NCI-H2227 treated with DMSO at 0.1 percent for 48 hours (cell line): ENCODE measurements at regions not wholly inside any gene's neighbourhood (a gene's known extent, or its start where the extent isn't known, plus 50 kb on each side); places are given as distances from the start of the nearest gene placed in this dataset.
"Not testable (repeated sequence)": the region's sequence is repeated elsewhere in the genome, so short reads cannot be mapped to it uniquely, and the experiment has no call there.

Experiments used
- DNase-seq: peaks from one replicate; lab custom pipeline; 2025; lab: John Stamatoyannopoulos, UW

DNA sequence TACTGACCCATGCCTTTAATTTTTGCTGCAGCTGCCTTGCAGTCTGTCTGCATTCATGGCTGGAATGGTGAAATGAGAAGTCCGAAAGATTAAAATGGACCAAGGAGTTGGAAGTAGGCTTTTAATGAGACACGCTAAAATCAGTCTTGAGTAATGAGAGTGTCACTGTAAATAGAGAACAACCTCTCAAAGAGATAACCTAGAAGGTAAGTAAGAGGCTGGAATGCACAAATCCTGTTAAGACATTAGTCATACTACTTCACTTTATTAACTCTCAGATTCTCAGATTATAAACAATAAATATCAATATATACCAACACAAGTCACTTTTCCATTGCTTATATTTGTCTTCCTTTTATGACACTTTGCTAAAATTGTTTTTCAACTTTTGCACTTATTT lies 880.6 kb upstream of the C9orf72 start:
- DNase-seq = no peak

DNA sequence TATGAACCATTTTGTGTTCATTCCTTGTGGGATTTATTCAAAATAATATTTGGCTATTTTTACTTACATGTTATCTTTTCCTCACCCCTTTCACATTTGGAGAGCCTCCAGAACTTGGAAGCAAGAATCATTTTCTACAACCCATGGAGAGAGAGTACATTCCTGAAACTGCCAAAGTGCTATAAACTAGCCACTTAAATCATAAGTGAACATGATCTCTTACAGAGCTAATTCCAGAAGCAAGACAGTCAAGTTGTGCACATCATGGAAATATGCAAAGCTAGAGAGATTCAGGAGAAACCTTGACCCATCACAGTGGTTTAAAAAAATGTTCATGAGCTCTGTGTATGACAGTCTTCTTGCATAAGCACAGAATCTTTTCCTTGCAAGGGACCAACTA lies 883.6 kb upstream of the C9orf72 start:
- DNase-seq = no peak

DNA sequence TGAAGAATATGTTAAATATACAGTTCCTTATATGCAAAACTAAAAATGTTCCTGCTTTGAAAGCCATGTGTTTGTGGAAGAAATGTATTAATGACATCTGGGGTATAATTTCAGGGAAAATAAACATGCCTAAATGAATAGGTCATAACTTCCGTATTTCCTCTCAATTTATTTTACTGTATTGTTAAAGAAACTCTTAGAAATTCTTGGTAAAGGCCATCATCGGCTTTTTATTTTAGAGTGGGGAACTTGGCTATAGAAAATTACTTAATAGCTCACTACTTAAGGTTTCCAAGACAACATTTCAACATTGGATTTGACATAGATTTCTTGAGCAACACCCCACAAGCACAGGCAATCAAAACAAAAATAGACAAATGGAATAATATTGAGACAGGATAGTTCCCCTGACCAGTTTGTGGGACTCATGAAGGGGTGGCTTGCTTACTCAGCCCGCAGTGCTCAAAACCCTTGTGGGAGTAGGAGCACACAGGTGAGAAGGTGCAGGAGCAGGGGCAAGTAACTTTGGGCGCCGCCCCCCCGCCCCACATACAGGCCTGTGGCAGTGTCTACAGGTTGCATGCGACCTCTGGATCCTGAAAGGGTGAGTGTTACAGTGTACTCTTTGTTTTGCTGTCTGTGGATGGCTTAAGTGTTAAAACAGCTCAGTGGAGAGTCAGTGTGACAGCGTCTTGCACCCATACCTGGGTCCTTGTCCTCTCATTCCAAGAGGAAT lies 891.4 kb upstream of the C9orf72 start:
- DNase-seq = no peak

DNA sequence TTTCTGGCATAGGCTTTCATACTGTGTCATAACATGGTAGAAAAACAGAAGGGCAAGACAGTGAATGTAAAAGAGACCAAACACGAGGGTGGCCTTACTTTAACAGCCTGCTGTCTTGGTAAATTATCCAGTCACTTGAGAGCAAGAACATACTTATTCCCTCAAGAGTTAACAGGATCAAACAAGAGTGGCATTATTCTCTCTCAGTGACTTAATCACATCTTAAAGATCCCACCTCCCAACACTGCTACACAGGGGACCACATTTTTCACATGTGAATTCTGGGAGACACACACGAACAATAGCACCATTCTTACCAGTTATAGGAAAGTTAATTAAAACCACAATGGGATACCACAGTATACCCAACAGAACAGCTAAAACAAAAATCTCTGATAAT lies 898.0 kb upstream of the C9orf72 start:
- DNase-seq = no peak

DNA sequence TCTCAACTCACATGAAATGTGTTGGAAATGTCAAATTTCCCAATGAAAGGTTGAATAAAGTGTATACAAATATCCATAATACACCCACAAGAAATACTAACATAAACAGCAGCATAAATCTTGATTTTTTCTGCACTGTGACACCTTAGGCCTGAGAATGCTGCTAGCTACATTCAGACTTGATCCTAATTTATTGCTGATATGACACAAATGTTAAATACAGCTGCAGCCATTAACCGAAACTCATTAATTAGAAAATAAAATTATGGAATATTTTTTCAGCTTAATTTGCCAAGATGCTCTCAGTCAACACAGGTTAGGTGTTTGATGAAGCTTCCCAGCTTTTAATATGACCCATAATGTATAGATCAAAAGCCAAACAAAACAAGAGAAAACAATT lies 914.3 kb upstream of the C9orf72 start:
- DNase-seq = no peak

DNA sequence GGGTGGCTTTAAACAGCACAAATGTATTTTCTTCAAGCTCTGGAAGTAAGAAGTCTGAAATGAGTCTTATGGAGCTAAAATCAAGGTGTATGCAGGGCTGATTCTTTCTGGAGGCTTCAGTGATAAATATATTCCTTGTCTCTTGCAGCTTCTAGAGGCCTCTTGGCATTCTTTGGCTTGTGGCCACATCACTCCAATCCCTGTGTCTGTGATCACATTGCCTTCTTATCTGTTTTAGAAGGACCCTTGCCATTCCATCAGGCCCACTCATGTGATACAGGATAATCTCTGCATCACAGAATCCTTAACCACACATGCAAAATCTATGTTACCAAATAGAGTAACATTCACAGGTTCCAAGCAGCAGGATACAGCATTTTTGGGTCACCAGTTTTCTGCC lies 917.8 kb upstream of the C9orf72 start:
- DNase-seq = no peak

DNA sequence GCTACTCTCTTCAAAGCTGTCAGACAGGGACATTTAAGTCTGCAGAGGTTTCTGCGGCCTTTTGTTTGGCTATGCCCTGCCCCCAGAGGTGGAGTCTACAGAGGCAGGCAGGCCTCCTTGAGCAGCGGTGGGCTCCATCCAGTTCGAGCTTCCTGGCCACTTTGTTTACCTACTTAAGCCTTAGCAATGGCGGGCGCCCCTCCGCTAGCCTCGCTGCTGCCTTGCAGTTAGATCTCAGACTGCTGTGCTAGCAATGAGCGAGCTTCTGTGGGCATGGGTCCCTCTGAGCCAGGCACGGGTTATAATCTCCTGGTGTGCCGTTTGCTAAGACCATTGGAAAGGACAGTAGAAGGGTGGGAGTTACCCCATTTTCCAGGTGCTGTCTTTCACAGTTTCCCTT lies 924.9 kb upstream of the C9orf72 start:
- DNase-seq = not testable (repeated sequence)

DNA sequence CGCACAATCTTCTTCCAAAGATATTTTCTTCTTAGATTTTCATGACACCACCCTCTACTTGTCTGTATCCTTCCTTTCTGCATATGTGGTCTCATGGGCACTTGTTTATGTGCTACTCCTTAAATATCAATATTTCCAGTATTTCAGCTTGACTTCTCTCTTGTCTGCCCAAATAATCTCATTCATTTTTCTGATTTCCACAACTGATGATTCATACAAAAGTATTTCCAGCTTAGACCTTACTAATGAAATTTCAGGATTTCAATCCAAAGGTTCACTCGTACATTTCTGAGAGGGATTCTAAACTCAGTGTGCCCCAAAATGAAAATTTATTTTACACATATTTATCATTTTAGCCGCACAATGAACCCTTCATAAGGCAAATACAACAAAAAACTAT lies 928.9 kb upstream of the C9orf72 start:
- DNase-seq = no peak

DNA sequence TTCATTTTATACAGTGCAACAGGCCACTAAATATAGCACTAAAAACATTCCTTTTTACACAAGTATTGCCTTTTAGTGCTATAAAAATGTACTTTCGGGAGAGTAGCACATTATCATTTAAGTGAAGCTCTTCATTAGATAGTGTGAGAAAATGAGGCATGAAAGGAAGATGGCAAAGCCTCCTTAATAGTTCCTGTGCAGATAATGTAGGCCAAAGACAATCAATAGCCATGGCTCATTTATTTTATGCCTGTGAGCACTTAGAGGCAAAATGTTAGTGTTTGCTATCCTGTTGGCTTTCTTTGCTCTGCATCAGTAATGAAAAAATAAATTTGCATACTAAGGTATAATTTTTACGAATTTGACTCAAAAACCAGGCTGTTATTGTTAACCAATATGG lies 929.5 kb upstream of the C9orf72 start:
- DNase-seq = no peak

DNA sequence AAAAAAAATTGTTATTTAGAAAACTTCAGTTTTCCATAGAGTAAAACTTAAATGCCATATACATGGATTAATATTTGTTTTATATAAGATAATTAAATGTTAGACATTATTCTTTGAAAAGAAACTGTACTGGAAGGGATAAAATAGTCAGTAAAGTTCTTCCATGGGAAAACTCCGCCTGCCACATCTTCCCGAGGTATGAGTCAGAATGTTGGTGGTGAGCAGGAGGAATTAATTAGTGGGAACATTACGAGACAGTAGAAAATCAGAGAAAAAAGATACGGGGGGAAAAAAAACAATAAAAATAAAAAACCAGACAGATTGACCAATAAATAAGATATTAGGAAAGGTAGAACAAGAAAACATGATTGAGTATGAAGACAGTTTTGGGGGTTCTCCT lies 930.3 kb upstream of the C9orf72 start:
- no peak for DNase-seq

DNA sequence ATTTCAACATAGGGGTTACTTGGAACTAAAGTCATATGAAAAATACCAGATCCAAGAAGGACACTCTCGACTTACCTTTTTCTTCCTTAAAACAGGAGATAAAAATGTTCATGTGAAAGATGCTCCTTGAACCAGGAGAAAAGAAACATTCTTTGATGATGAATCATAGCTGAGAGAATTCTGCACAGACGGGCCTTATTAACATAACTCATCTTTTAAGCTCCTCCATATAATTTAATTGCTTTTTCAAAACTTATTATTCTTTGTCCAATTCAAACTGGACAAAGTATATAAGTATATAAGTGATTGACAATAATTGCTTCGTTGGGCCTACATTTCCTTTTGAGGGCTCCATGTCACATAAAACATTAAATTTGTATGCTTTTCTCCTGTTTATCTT lies 945.2 kb upstream of the C9orf72 start:
- DNase-seq = no peak

DNA sequence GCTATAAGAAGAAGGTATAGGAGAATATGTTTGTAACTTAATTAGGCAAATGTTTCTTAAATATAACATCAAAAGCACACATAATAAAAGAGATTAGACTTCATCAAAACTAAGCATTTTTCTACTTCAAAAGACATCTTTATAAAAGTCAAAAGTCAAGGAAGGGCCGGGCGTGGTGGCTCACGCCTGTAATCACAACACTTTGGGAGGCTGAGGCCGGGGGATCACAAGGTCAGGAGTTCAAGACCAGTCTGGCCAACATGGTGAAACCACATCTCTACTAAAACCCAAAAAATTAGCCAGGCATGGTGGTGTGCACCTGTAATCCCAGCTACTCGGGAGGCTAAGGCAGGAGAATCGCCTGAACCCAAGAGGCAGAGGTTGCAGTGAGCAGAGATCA lies 951.0 kb upstream of the C9orf72 start:
- not testable (repeated sequence) for DNase-seq

DNA sequence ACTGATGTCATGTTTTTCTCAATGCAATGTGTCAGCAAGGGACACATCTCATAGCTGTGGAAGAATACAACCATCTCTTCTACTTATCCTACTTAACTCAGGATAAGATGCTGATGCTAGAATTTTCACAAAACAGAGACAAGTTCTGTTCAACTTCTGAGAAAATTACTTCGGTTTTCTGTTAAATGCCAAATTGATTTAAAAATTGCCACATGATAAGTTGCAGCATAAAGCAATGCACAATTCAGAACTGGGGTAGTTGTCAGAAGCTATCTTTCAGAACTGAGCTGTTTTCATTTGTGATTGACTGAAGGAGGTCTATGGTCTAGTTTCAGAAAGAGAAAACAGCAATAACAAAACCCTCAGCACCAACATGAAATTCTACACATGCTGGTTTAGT lies 954.8 kb upstream of the C9orf72 start:
- DNase-seq = no peak

DNA sequence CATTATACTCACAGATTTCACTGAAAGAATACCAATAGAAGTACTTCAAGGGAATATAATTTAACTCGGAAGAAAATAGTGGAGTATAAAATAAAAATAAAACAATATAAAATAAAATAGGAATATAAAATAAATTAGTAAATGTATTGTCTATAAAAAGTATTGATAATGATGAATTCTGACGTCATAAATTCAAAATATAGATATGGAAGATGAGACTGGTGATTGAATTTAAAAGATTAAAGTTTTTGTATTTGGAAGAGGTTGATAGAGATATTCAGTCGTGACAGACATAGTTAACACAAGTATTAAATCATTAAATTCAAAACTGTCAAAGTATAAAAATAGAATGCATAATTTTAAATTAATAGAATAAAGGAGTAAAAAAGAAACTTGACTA lies 964.9 kb upstream of the C9orf72 start:
- DNase-seq = no peak

DNA sequence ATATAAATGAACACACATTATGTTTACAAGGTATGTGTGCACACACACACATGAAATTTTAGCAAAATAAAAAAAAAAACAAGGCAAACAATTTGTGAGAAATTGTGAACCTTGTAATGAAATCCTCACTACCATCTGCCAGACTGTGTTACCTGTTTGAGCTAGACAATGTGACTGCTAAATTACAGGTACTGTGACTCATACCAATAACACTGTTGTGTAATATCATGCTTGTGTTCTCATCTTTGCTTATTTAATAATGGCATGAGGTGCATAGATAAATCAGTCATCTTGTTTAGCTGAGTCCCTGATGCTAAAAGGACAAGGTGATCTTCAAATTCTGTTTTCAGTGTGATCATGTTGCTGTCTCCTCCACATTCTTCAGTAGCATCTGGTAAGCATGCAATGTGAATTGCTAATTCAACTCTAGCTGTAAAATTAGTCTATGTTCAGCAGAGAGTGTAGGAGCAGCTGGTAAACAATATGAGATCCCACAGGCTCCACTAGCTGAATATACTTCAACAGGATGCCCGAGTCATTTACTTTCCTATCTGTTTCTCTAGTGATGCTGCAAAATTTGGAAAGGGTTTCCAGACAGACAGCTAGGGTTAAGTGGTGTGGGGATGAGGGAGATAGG lies 966.3 kb upstream of the C9orf72 start:
- DNase-seq = no peak

DNA sequence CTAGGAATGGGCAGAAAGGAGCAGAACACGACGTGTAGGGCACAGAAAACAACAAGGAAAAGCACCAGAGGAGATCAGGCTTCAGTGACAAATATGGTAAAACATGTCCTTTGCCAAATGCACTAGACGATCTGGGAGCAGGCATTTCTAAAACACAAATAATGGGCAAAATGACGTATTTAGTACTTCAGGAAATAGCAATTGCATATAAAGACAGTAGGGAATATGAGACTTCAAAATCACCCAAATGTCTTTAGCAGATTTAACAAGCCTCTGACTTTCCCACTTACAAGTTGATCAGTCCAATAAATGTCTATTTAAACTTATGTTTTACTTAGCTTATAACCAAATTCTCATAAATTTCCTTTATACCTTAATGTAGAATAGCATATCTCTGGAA lies 969.6 kb upstream of the C9orf72 start:
- no peak for DNase-seq

DNA sequence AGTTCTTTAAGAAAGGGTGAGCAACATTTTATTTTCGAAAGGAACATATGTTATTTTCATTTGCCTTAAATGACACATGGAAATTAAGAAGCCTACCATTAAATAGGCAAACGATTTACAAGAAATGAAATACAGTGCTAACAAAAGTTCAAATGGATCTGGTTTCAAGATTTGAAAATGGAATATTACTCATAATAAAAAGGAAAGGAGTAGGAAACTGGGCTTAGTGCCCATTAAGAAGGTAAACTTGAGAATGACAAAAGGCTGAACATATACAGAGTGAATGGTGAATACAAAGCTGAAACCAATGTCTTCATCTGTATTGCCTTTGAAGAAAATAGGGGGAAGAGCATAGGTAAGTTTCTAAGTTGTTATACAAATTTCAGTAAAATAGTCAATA lies 974.2 kb upstream of the C9orf72 start:
- no peak for DNase-seq

DNA sequence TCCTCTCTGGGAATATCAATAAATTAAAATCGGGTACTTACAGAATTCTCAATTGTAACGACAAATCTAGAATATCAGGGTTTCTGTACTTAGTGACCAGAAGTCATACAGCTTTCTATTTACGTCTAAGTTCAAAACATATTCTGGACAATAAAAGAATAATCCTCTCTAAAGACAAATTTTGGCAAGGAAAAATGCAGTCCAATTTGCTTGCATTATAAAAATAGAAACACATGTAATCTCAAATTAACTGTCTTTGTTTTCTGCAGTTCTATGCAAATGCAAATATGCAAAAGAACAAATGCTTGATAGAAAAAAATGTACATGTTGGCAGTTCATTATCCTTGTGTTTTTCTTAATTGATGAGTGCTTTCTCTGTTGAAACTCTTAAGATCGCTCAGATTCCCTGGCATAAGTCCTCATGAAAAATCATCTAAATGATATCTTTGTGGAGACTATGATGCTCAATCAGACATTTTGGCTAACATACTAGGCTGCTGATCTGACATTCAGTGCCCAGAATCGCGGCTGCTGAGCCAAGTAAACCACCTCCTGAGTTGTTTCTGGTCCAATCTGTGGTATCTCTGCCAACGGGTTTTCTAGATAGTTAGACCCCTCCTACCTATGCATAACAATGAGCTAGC lies 990.1 kb upstream of the C9orf72 start:
- DNase-seq = no peak

DNA sequence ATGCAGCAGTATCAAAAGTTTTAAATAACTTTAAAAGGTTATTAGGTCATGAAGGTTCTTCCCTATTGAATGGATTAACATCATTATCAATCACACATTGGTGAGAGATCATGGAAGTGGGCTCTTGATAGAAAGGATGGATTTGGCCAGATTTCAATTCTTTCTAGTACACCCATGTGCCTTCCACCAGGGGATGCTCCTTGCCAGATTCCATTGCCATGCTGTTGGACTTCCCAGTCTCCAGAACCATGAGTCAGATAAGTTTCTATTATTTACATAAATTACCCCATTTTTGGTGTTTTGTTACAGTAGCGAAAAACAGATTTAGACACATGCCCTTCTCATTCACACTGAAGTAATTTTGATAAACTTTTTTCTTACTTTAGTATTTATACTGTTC lies 1010.6 kb upstream of the C9orf72 start:
- no peak for DNase-seq

DNA sequence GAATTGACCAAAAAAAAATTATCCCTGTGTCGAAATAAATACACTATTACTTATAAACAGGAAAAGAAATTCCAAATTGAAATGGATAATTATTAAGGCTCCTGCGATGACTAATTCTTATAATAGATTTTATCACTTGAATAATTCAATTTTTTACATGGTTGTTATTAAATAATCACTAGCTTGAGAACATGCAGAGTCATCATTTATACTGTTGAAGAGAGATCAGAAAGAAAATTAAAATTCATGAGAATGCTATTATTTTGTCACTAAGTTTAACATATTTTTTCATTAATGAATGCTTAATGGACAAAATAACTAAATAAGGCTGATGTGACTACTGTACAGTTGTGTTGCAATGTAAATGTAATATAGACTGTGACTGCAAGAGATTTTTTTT lies 1011.3 kb upstream of the C9orf72 start:
- no peak for DNase-seq

DNA sequence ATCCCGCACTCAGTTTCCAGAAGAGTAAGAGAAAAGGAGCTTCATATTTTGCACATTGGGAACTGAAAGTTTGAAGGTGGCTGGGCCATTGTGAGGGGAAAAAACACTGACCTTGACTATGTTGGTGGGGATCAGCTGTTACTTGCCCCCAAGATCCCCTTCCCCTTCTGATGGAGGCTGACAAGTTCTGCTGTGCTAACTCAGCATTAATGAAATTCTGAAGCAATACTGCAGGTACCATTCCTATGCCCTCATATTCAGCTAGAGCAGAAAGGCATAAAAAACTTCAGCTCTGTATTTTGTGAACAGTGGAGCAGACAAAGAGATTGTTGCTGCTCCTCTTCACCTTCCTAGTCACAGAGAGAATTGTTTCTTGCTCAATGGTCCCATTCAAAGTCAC lies 1013.8 kb upstream of the C9orf72 start:
- DNase-seq = no peak

DNA sequence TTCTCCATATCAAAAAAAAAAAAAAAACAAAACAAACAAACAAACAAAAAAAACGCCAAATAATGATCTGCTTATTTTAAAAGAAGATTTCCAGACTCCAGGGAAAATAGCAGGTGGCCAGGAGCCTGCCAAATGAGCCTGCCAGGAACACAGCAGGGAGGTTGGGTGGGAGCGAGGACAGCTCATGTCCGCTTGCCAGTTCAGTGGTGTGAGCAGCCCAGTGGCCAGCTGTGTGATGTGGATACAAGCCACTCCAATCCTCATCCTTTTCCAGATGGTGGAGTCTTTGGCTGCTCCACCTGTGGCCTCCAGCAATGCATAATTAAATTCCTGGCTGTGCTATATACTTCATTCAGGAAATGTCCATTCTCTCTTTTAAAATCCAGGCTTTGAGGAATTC lies 1025.1 kb upstream of the C9orf72 start:
- no peak for DNase-seq

DNA sequence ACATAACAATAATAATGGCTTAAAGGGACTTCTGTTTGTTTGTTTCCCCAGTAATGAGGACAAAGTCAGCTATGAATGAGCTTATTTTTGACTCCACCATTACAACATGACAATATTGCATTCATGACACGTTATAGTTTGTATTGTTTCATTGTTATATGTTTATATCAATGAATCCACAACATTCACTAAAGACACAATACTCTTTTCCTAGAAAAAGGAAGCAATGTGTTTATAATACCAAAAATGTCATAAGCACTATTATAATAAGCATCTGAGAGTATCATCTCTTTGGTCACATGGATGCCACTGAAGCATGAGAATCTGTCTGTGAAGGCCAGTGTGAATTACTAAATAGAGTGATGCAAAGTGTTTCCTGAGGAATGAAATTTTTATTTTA lies 1026.9 kb upstream of the C9orf72 start:
- no peak for DNase-seq

DNA sequence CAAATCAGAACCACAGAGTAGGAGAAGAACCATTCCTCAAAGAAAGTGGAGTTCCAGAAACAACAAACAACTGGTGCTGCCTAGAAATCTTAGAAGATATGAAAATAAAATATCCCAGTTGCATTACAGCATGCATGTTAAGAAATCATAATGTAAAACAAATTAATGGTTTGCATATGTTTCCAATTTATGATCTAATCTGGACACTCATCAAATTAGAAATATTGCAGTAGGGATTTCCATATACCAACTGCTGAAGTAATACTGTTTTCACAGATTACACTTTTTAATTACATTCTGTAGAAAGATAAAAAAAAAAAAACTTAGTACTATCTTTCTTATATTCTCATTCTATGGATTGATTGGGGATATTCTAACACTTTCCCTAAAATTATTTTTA lies 1034.6 kb upstream of the C9orf72 start:
- DNase-seq = no peak
